MM.1S (cell line): ENCODE measurements at regions not wholly inside any gene's neighbourhood (a gene's known extent, or its start where the extent isn't known, plus 50 kb on each side); places are given as distances from the start of the nearest gene placed in this dataset.

Experiments used
- DNase-seq: peaks from one replicate; pipeline ENCODE4 v3.0.0-alpha.2; 2015
- H2AFZ ChIP-seq: fragments of 300-600 bp; sonication (generic); 2 replicates; pipeline ENCODE4 v1.6.0; 2016; ENCODE audit warnings: antibody characterized with exemption, low read length
- H3F3A ChIP-seq: fragments of 300-600 bp; sonication (generic); 2 replicates; pipeline ENCODE4 v1.6.1; 2016; ENCODE audit warnings: mild to moderate bottlenecking, antibody characterized with exemption, low read length, moderate library complexity, mixed read lengths; ENCODE audit not compliant: insufficient read depth
- H3K27ac ChIP-seq: fragments of 300-600 bp; sonication (generic); 2 replicates; pipeline ENCODE4 v1.5.1; 2016; ENCODE audit warnings: mild to moderate bottlenecking, low read length
- H3K27me3 ChIP-seq: fragments of 300-600 bp; sonication (generic); replicated peaks from 2 replicates; pipeline ENCODE4 v1.6.0; 2016; ENCODE audit warnings: low read length; ENCODE audit not compliant: insufficient read depth
- H3K36me3 ChIP-seq: fragments of 300-600 bp; sonication (generic); replicated peaks from 2 replicates; pipeline ENCODE4 v1.6.1; 2016; ENCODE audit warnings: mild to moderate bottlenecking, low read length, mixed read lengths; ENCODE audit not compliant: insufficient read depth
- H3K4me1 ChIP-seq: fragments of 300-600 bp; sonication (generic); 2 replicates; pipeline ENCODE4 v1.6.1; 2016; ENCODE audit warnings: low read length, mixed read lengths
- H3K4me2 ChIP-seq: fragments of 300-600 bp; sonication (generic); 2 replicates; pipeline ENCODE4 v1.6.0; 2016; ENCODE audit warnings: low read depth, low read length
- H3K4me3 ChIP-seq: fragments of 300-600 bp; sonication (generic); 2 replicates; pipeline ENCODE4 v1.5.1; 2016; ENCODE audit warnings: low read length, mixed read lengths
- H3K79me2 ChIP-seq: fragments of 300-600 bp; sonication (generic); 2 replicates; pipeline ENCODE4 v1.6.1; 2016; ENCODE audit warnings: mixed run types, low read length, mixed read lengths
- H3K9ac ChIP-seq: fragments of 300-600 bp; sonication (generic); 2 replicates; pipeline ENCODE4 v1.6.1; 2016; ENCODE audit warnings: low read length, mixed read lengths
- H3K9me2 ChIP-seq: fragments of 300-600 bp; sonication (generic); replicated peaks from 2 replicates; pipeline ENCODE4 v1.6.1; 2016; ENCODE audit warnings: mild to moderate bottlenecking, low read length, mixed read lengths; ENCODE audit not compliant: insufficient read depth
- H3K9me3 ChIP-seq: fragments of 300-600 bp; sonication (generic); replicated peaks from 2 replicates; pipeline ENCODE4 v1.6.1; 2016; ENCODE audit warnings: mild to moderate bottlenecking, low read length, mixed read lengths; ENCODE audit not compliant: insufficient read depth
- H4K20me1 ChIP-seq: fragments of 300-600 bp; sonication (generic); 2 replicates; pipeline ENCODE4 v1.6.1; 2016; ENCODE audit warnings: mild to moderate bottlenecking, low read length, moderate library complexity, mixed read lengths; ENCODE audit not compliant: insufficient read depth
- EZH2 ChIP-seq: fragments of 300-600 bp; sonication (generic); optimal IDR thresholded peaks from 2 replicates; pipeline ENCODE3; 2017; ENCODE audit warnings: low read depth, mild to moderate bottlenecking, antibody characterized with exemption, low read length, mixed read lengths
- EZH2phosphoT487 ChIP-seq: fragments of 300-600 bp; sonication (generic); IDR thresholded peaks from 2 replicates; pipeline ENCODE4 v1.6.1; 2018; ENCODE audit warnings: antibody characterized with exemption, low read length
- TF ChIP-seq, protein P1 (sequence below): fragments of 300-600 bp; sonication (generic); IDR thresholded peaks from 2 replicates; pipeline ENCODE4 v1.5.1; 2016; ENCODE audit warnings: antibody characterized with exemption, low read length, mixed read lengths

- no peaks in the 10 kb centered on the region for H3K9me3 ChIP-seq
- no peak for TF ChIP-seq EZH2phosphoT487
- no peak for TF ChIP-seq EZH2
- TF ChIP-seq, protein P1, sequence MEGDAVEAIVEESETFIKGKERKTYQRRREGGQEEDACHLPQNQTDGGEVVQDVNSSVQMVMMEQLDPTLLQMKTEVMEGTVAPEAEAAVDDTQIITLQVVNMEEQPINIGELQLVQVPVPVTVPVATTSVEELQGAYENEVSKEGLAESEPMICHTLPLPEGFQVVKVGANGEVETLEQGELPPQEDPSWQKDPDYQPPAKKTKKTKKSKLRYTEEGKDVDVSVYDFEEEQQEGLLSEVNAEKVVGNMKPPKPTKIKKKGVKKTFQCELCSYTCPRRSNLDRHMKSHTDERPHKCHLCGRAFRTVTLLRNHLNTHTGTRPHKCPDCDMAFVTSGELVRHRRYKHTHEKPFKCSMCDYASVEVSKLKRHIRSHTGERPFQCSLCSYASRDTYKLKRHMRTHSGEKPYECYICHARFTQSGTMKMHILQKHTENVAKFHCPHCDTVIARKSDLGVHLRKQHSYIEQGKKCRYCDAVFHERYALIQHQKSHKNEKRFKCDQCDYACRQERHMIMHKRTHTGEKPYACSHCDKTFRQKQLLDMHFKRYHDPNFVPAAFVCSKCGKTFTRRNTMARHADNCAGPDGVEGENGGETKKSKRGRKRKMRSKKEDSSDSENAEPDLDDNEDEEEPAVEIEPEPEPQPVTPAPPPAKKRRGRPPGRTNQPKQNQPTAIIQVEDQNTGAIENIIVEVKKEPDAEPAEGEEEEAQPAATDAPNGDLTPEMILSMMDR: no peak
- no peaks in the 10 kb centered on the region for H3K4me1 ChIP-seq
- no peak overlapping the region for H3K4me2 ChIP-seq
- no peak overlapping the region for H3K4me3 ChIP-seq
- DNase-seq: no peak
- no peak overlapping the region for H3K9ac ChIP-seq
- no peak overlapping the region for H3K27ac ChIP-seq
- H3K27me3 ChIP-seq: no peaks in the 10 kb centered on the region
- no peaks in the 10 kb centered on the region for H3K9me2 ChIP-seq
- no peaks in the 10 kb centered on the region for H3K36me3 ChIP-seq
- no peak overlapping the region for H2AFZ ChIP-seq
- H4K20me1 ChIP-seq: no peaks in the 10 kb centered on the region
- H3K79me2 ChIP-seq: no peaks in the 10 kb centered on the region
- H3F3A ChIP-seq: no peaks in the 10 kb centered on the region
These were observed 245.8 kb upstream of the EPHA4 start for GRCh38 chr2:221817878-221818277.

- H3K27ac ChIP-seq: no peak overlapping the region
- H3K79me2 ChIP-seq: no peaks in the 10 kb centered on the region
- H3K9ac ChIP-seq: no peak overlapping the region
- no peak for TF ChIP-seq EZH2phosphoT487
- TF ChIP-seq, protein P1: no peak
- no peak for TF ChIP-seq EZH2
- no peaks in the 10 kb centered on the region for H3K36me3 ChIP-seq
- H2AFZ ChIP-seq: no peak overlapping the region
- no peak overlapping the region for H3K4me3 ChIP-seq
- no peaks in the 10 kb centered on the region for H3K9me3 ChIP-seq
- DNase-seq: no peak
- no peaks in the 10 kb centered on the region for H3K4me1 ChIP-seq
- H3K27me3 ChIP-seq: no peaks in the 10 kb centered on the region
- no peaks in the 10 kb centered on the region for H4K20me1 ChIP-seq
- no peaks in the 10 kb centered on the region for H3F3A ChIP-seq
- no peak overlapping the region for H3K4me2 ChIP-seq
- H3K9me2 ChIP-seq: no peaks in the 10 kb centered on the region
These were observed 244.9 kb upstream of the EPHA4 start for GRCh38 chr2:221817052-221817451.

DNA sequence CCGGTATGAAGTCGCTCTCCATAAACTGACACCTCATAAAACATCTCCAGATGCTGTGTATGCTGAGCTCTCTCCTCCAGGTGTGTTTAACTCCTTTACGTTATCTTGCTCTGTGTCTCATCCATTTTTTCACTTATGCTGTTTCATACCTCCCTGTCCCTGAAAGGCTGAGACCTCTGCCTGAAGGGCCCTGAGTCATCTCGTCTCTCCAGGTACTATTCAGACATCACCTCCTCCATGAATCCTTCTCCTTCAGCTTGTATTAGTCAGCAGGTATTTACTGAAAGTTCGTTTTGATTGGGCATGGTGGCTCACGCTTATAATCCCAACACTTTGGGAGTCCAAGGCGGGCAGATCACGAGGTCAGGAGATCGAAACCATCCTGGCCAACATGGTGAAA, 244.5 kb upstream of the EPHA4 start:
- Histone ChIP-seq H4K20me1 (no peaks in the 10 kb centered on the region), H3K9me2 (no peaks in the 10 kb centered on the region), H3K4me1 (no peaks in the 10 kb centered on the region), H3K27me3 (no peaks in the 10 kb centered on the region), H3K36me3 (no peaks in the 10 kb centered on the region), H2AFZ (no peak overlapping the region), H3K4me3 (no peak overlapping the region), H3K9ac (no peak overlapping the region), H3K79me2 (no peaks in the 10 kb centered on the region), H3K4me2 (no peak overlapping the region), H3K9me3 (no peaks in the 10 kb centered on the region), H3K27ac (no peak overlapping the region), H3F3A (no peaks in the 10 kb centered on the region)
- no peak for DNase-seq
- no peak for TF ChIP-seq EZH2phosphoT487
- TF ChIP-seq, protein P1: no peak
- no peak for TF ChIP-seq EZH2

DNA sequence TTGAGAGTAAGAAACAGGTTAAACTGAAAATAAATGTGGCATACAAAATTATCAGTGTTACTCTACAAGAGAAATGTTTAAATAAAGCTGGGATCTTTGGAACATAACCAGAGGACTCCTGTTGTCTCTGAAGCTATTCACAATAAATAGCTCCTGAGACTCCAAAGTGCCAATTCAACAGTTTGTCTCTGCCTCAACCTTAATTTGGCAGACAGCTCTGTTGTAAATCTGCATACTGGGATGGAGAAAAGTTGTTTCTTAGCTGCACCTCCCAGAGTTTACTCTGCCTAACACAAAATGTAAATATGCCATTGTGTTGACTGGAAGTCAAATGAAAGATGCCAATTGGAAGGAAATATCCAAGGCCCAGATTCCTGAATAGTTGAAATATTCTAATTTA, 238.5 kb upstream of the EPHA4 start:
- H3K27ac ChIP-seq: no peak overlapping the region
- no peaks in the 10 kb centered on the region for H3K4me1 ChIP-seq
- no peaks in the 10 kb centered on the region for H4K20me1 ChIP-seq
- H3K27me3 ChIP-seq: no peaks in the 10 kb centered on the region
- H3K9me3 ChIP-seq: no peaks in the 10 kb centered on the region
- H3K79me2 ChIP-seq: no peaks in the 10 kb centered on the region
- no peak overlapping the region for H3K4me3 ChIP-seq
- H3K9me2 ChIP-seq: no peaks in the 10 kb centered on the region
- no peak overlapping the region for H2AFZ ChIP-seq
- no peak overlapping the region for H3K4me2 ChIP-seq
- H3K9ac ChIP-seq: no peak overlapping the region
- TF ChIP-seq, protein P1: no peak
- TF ChIP-seq EZH2phosphoT487 (no peak), EZH2 (no peak)
- no peak for DNase-seq
- H3F3A ChIP-seq: no peaks in the 10 kb centered on the region
- H3K36me3 ChIP-seq: no peaks in the 10 kb centered on the region
